ENCODE measurements at regions not wholly inside any gene's neighbourhood (a gene's known extent, or its start where the extent isn't known, plus 50 kb on each side); places are given as distances from the start of the nearest gene placed in this dataset.

GRCh38 chr3:177771780-177772179 lies 574.5 kb upstream of the TBL1XR1 start:
- H3K4me2 ChIP-seq (ENCODE audit: low read length), result no peak overlapping the region
- no peaks in the 10 kb centered on the region for H3K9me2 ChIP-seq (ENCODE audit: insufficient read depth, low read length)
- TF ChIP-seq MXI1 (conservative IDR thresholded peaks at IDR 0.05; ENCODE audit: poor library complexity, severe bottlenecking), result no peak
- TF ChIP-seq EZH2 (IDR thresholded peaks at IDR 0.05; ENCODE audit: borderline replicate concordance, insufficient read depth, low read length, poor library complexity, severe bottlenecking), result no peak
- no peak for TF ChIP-seq REST (IDR thresholded peaks at IDR 0.05; ENCODE audit: borderline replicate concordance)
- TF ChIP-seq, protein P1, sequence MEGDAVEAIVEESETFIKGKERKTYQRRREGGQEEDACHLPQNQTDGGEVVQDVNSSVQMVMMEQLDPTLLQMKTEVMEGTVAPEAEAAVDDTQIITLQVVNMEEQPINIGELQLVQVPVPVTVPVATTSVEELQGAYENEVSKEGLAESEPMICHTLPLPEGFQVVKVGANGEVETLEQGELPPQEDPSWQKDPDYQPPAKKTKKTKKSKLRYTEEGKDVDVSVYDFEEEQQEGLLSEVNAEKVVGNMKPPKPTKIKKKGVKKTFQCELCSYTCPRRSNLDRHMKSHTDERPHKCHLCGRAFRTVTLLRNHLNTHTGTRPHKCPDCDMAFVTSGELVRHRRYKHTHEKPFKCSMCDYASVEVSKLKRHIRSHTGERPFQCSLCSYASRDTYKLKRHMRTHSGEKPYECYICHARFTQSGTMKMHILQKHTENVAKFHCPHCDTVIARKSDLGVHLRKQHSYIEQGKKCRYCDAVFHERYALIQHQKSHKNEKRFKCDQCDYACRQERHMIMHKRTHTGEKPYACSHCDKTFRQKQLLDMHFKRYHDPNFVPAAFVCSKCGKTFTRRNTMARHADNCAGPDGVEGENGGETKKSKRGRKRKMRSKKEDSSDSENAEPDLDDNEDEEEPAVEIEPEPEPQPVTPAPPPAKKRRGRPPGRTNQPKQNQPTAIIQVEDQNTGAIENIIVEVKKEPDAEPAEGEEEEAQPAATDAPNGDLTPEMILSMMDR (IDR thresholded peaks at IDR 0.05; ENCODE audit: poor library complexity, severe bottlenecking), result no peak
- no peak for TF ChIP-seq TAF1 (IDR thresholded peaks at IDR 0.05; ENCODE audit: low read depth)
- no peak for TF ChIP-seq RAD21 (conservative IDR thresholded peaks at IDR 0.05)
- no peak for TF ChIP-seq SMC3 (conservative IDR thresholded peaks at IDR 0.05; ENCODE audit: poor library complexity)
- TF ChIP-seq EP300 (conservative IDR thresholded peaks at IDR 0.05; ENCODE audit: poor library complexity, severe bottlenecking), result no peak
- TF ChIP-seq POLR2AphosphoS5 (IDR thresholded peaks at IDR 0.05), result no peak
- no peak overlapping the region for H3K4me3 ChIP-seq (ENCODE audit: low read length)
- H3K79me2 ChIP-seq (replicated peaks; ENCODE audit: insufficient read depth, low read length), result no peaks in the 10 kb centered on the region
- H3K9ac ChIP-seq (ENCODE audit: low read length), result no peak overlapping the region
- H2AFZ ChIP-seq (ENCODE audit: low read depth, low read length), result no peak overlapping the region
- no peaks in the 10 kb centered on the region for H3F3A ChIP-seq (ENCODE audit: insufficient read depth, low read length, poor library complexity, severe bottlenecking)
- H3K36me3 ChIP-seq (ENCODE audit: insufficient read depth, low read length), result no peaks in the 10 kb centered on the region
- H4K20me1 ChIP-seq (ENCODE audit: insufficient read depth), result no peaks in the 10 kb centered on the region
- no peaks in the 10 kb centered on the region for H3K9me3 ChIP-seq (ENCODE audit: low read length)
- no peaks in the 10 kb centered on the region for H3K27me3 ChIP-seq (ENCODE audit: insufficient read depth, low read depth, low read length)
- no peak overlapping the region for H3K27ac ChIP-seq (ENCODE audit: low read length)

- H3K9ac ChIP-seq (ENCODE audit: low read length), result no peak overlapping the region
- H3K27me3 ChIP-seq (ENCODE audit: insufficient read depth, low read depth, low read length), result no peaks in the 10 kb centered on the region
- H2AFZ ChIP-seq (ENCODE audit: low read depth, low read length), result no peak overlapping the region
- TF ChIP-seq EP300 (conservative IDR thresholded peaks at IDR 0.05; ENCODE audit: poor library complexity, severe bottlenecking) (no peak), TAF1 (IDR thresholded peaks at IDR 0.05; ENCODE audit: low read depth) (no peak)
- H4K20me1 ChIP-seq (ENCODE audit: insufficient read depth), result no peaks in the 10 kb centered on the region
- no peaks in the 10 kb centered on the region for H3K9me3 ChIP-seq (ENCODE audit: low read length)
- H3K4me2 ChIP-seq (ENCODE audit: low read length), result no peak overlapping the region
- no peak overlapping the region for H3K4me3 ChIP-seq (ENCODE audit: low read length)
- H3K79me2 ChIP-seq (replicated peaks; ENCODE audit: insufficient read depth, low read length), result no peaks in the 10 kb centered on the region
- H3K9me2 ChIP-seq (ENCODE audit: insufficient read depth, low read length), result no peaks in the 10 kb centered on the region
- H3F3A ChIP-seq (ENCODE audit: insufficient read depth, low read length, poor library complexity, severe bottlenecking), result no peaks in the 10 kb centered on the region
- no peak overlapping the region for H3K27ac ChIP-seq (ENCODE audit: low read length)
- no peaks in the 10 kb centered on the region for H3K36me3 ChIP-seq (ENCODE audit: insufficient read depth, low read length)
Observed at GRCh38 chr3:177772908-177773557, 575.8 kb upstream of the TBL1XR1 start.

Measured in neural cell (in vitro differentiated cells).